ENCODE measurements at regions not wholly inside any gene's neighbourhood (a gene's known extent, or its start where the extent isn't known, plus 50 kb on each side); places are given as distances from the start of the nearest gene placed in this dataset.

DNA sequence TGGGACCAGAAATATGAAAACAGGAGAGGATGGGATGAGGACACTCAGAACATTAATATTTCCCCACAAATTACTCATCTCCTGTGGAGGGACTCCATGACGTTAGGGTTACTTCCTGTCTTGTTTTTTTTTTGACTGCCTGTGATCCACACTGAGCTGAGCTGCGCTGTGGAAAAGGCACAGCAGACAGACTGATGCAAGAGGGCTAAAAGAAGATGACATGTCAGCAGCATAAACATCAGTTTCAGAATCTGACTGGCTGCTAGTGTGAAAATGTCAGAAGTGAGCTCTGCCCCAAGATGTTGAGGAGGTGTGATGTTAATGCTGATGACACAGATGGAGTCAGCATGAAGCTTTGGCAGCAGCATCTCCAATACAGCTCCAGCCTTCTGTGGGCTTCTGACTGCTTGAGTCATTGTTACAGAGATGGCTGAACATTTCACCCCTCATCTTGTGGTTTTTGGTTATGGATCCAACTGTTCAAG, 286.8 kb downstream of the BLID start:
- Mint-ChIP-seq H3K9me3 (peaks cover 12 to 61% (median 37%) of the 10 kb centered on the region in 6 donors), H3K27me3 (ENCODE audit: low read depth in 3 of 3) (peaks cover 0 to 2% (median under 1%) of the 10 kb centered on the region in 3 donors), H3K4me1 (no peaks in the 10 kb centered on the region), H3K27ac (no peak overlapping the region), H3K4me3 (no peak overlapping the region), H3K36me3 (peaks cover 3 to 10% (median 5%) of the 10 kb centered on the region in 3 donors)
- DNase-seq = no peak

DNA sequence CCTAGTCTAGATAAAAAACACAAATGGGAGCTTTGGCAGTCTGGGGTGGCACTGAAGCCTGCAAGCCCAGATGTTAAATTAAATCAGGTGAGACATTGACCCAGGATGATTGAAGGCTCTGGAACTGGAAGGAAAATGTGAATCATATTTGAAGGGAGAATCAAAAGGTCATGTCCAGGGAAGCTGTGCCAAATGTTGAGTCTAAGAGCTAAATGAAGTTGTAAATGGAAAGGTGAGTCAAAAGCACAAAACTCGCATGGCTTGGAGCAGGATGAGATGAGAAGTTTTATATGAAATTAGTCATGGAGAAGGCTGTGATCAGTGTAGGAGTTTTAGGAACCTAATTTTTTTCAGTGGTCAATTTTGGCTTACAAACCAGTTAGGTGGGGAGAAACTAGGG, 301.1 kb downstream of the BLID start:
- Mint-ChIP-seq H3K36me3 (peaks cover 0 to 3% (median 0%) of the 10 kb centered on the region in 3 donors), H3K27me3 (ENCODE audit: low read depth in 3 of 3) (peaks cover 0 to 3% (median 0%) of the 10 kb centered on the region in 3 donors), H3K4me3 (no peak overlapping the region), H3K27ac (no peak overlapping the region), H3K9me3 (peaks cover 13 to 44% (median 23%) of the 10 kb centered on the region in 6 donors), H3K4me1 (no peaks in the 10 kb centered on the region)
- DNase-seq = no peak

DNA sequence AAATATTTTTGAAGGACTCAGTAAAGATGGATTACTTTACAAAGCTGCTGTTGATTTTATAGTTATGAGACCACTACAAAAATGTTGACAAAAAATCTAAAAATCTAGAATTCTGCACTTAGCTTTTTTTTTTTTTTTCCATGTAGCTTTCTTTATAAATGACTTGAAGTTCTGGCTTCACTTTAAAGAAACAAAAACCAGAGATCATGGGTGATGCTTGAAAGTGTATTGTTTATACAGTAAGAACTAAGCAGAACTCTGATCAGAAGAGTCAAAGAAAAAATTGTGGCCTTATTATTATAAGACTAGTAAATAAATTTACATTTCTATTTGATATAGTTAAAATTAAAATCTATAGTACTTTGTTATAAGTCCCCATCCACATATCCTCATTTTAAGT, 301.7 kb downstream of the BLID start:
- Mint-ChIP-seq H3K27ac (no peak overlapping the region), H3K4me3 (no peak overlapping the region), H3K4me1 (no peaks in the 10 kb centered on the region), H3K36me3 (peaks cover 0 to 3% (median 0%) of the 10 kb centered on the region in 3 donors), H3K27me3 (ENCODE audit: low read depth in 3 of 3) (peaks cover 0 to 4% (median 0%) of the 10 kb centered on the region in 3 donors), H3K9me3 (peaks cover 13 to 44% (median 21%) of the 10 kb centered on the region in 6 donors)
- DNase-seq = no peak

DNA sequence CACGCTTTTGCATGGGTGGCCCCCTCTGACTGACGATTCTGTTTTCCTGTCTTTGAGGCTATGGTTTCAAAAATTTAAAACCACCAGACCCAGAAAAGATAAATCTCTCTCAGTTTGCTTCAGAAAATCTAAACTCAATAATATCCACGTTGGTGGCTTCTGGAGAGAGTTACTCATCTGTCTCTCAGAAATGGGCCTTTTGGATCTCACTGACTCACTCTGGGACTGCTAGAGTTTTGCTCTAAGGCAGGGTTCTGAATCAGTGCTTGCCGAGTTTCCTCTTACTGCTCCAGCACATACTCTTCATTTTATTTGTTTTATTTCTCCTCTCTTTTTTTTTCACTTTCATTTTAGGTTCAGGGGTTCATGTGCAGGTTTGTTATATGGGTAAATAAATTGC, 305.7 kb downstream of the BLID start:
- Mint-ChIP-seq H3K4me1 (no peaks in the 10 kb centered on the region), H3K9me3 (peaks cover 13 to 25% (median 17%) of the 10 kb centered on the region in 6 donors), H3K36me3 (no peaks in the 10 kb centered on the region), H3K27ac (no peak overlapping the region), H3K4me3 (no peak overlapping the region), H3K27me3 (ENCODE audit: low read depth in 3 of 3) (peaks cover 0 to 4% (median 1%) of the 10 kb centered on the region in 3 donors)
- DNase-seq = no peak

DNA sequence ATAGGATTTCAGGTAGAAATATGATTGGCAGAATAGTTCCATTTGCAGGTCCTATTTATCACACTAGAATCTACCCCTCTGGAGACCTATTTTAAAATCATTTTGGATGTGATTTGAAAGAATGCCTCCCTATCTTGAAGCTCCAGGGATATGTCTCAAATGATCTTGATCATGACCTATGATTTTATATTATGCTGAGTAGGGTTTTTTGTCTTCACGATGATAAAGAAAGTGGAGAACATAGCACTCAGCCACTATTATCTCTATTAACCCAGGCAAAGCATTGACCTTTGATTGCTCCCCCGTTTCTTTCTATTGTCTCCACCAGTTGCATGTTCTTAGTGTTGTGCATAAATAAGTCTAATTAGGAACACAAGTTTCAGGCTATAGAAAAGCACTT, 307.9 kb downstream of the BLID start:
- DNase-seq = no peak
- H3K36me3 Mint-ChIP-seq = no peaks in the 10 kb centered on the region
- H3K4me1 Mint-ChIP-seq = no peaks in the 10 kb centered on the region
- peaks cover 0 to 4% (median 3%) of the 10 kb centered on the region in 3 donors for H3K27me3 Mint-ChIP-seq (ENCODE audit: low read depth in 3 of 3)
- H3K4me3 Mint-ChIP-seq = no peak overlapping the region
- H3K9me3 Mint-ChIP-seq = peaks cover 13 to 24% (median 17%) of the 10 kb centered on the region in 6 donors
- H3K27ac Mint-ChIP-seq = no peak overlapping the region

DNA sequence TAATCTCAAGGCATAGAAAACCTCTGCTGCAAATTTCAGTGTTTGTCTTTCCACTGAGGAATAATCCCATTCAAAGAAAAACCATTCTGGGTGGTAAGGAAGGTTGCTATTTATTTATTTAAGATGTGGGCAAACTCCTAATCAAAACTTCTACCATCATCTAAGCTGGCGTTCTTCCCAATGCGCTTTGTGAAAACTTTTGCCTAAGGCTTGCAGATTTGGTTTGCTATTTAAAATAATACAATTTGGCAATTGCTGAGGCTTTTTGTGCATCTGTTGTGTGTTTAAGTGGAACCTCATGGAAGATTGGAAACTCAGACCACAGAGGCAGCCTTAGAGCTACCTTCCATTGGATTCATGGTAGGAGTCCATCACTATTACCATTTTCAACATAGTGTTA, 309.0 kb downstream of the BLID start:
- Mint-ChIP-seq H3K4me1 (no peaks in the 10 kb centered on the region), H3K27ac (no peak overlapping the region), H3K4me3 (no peak overlapping the region), H3K9me3 (peaks cover 6 to 13% (median 8%) of the 10 kb centered on the region in 6 donors), H3K36me3 (no peaks in the 10 kb centered on the region), H3K27me3 (ENCODE audit: low read depth in 3 of 3) (peaks cover 2 to 4% (median 3%) of the 10 kb centered on the region in 3 donors)
- DNase-seq = no peak

DNA sequence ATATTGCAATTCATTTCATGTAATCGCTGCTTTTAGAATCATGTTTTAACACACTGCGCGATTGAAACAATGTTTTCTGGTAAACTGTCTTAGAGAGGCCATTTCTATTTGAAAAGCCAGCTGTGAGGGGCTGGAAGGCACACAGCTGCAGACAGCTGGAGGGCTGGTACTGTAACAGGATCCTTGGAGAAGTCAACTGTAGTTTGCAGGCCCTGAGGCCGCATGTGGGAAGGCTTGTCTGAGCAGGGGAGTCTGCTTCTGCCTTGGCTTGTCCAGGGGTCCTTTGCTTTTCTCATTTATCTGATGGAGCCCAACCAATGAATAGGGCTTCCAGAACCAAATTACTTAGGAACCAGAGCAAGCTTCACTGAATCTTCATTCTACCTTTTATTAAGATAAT, 313.5 kb downstream of the BLID start:
- Mint-ChIP-seq H3K27me3 (ENCODE audit: low read depth in 3 of 3) (peaks cover 0 to 5% (median 5%) of the 10 kb centered on the region in 3 donors), H3K36me3 (peaks cover 0 to 8% (median 6%) of the 10 kb centered on the region in 3 donors)

DNA sequence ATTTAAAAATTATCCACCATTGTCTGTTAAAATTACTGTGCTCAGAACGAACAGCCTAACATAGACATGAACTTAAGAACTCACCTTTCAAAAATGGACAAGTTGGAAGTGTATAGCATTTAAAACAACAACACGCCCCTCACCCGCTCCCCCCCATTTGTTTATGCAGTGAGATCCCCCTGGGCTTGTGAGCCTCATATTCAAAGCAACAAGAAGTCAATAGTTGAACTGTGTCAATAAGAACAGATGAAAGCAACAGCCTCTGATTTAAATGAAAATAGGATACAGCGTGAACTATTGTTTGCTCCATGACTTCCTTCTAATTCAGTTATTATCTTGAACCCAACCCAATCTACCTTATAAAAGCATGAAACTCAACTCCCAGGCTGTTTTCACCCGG, 314.2 kb downstream of the BLID start:
- Mint-ChIP-seq H3K27ac (no peak overlapping the region), H3K9me3 (peaks cover 0 to 13% (median 7%) of the 10 kb centered on the region in 6 donors), H3K36me3 (peaks cover 0 to 8% (median 6%) of the 10 kb centered on the region in 3 donors), H3K27me3 (ENCODE audit: low read depth in 3 of 3) (peaks cover 0 to 5% (median 5%) of the 10 kb centered on the region in 3 donors), H3K4me1 (no peaks in the 10 kb centered on the region), H3K4me3 (no peak overlapping the region)
- DNase-seq = no peak

More for the DNA sequence above, 313.5 kb downstream of the BLID start:
- H3K4me3 Mint-ChIP-seq = no peak overlapping the region
- H3K9me3 Mint-ChIP-seq = peaks cover 0 to 13% (median 7%) of the 10 kb centered on the region in 6 donors
- DNase-seq = no peak
- no peaks in the 10 kb centered on the region for H3K4me1 Mint-ChIP-seq
- H3K27ac Mint-ChIP-seq = no peak overlapping the region

DNA sequence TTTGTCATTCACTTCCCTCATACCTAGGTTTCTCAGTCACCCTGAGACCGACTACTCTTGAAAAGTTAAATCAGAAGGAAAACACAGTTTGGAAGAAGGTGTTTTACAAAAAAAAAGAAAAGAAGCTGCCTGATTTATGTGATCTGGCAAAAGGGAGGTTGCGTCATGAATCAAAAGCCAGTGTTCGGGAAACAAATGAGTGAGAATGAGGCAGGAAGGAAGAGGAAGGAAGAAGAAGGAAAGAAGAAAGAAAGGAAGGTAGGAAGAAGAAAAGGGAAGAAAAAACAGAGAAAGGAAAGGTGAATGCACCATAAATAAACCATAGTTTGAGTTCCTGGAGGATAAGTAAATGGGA, 314.6 kb downstream of the BLID start:
- Mint-ChIP-seq H3K27ac (no peak overlapping the region), H3K9me3 (peaks cover 0 to 13% (median 5%) of the 10 kb centered on the region in 6 donors), H3K4me3 (no peak overlapping the region), H3K4me1 (no peaks in the 10 kb centered on the region), H3K36me3 (peaks cover 0 to 8% (median 6%) of the 10 kb centered on the region in 3 donors), H3K27me3 (ENCODE audit: low read depth in 3 of 3) (peaks cover 0 to 5% (median 5%) of the 10 kb centered on the region in 3 donors)
- DNase-seq = no peak

DNA sequence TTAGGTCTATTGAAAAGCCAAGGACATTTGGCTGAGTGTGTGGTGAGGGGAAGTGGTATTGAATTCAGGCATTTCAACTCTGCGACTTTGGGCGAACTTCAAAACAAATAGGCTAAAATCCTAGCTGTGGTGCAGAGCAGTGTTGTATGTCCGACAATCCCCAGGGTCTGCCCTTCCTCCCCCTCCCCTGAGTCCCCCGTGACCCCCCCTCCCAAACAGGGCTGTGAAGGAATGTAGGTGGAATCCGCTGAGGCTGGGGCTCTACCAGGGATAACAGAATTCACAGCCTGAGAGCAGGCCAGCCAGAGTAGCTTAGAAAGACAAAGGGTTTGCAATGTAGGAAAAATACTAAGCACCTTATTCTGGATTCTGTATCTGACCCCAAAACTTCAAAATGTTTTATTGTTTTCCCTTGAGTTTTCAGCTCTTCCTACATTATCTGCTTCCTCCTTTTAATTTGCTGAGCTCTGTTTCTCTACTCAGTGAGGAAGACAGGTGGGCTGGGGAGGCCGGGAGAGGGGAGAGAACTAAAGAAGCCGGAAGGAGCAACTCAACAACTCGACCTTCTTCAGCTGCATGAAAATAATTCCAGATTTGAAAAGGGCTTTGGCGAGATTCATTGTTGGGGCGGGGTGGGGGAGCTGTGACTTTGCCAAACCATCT, 315.2 kb downstream of the BLID start:
- Mint-ChIP-seq H3K27ac (no peak overlapping the region), H3K36me3 (peaks cover 0 to 8% (median 6%) of the 10 kb centered on the region in 3 donors), H3K4me3 (no peak overlapping the region), H3K27me3 (ENCODE audit: low read depth in 3 of 3) (peaks cover 0 to 5% (median 5%) of the 10 kb centered on the region in 3 donors), H3K9me3 (peaks cover 0 to 13% (median 5%) of the 10 kb centered on the region in 6 donors), H3K4me1 (no peaks in the 10 kb centered on the region)
- no peak for DNase-seq

DNA sequence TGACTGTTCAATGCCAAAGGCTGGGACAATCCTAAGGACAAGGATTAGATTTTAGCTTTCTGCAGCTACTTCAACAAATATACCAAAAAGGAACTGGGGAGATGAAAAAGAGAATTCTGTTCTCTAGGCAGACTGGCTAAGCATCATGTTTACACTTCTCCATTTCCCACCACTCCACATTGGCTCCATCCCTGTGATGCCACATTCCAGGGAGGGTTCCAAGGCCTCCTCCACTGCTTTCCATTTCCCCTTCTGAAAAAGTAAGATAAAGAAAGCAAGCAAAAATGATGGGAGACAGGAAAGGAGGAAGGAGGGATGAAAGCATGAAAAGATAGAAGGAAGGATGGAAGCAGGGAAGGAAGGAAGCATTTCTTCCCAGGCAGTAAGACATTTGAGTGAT, 315.8 kb downstream of the BLID start:
- Mint-ChIP-seq H3K9me3 (peaks cover 0 to 13% (median 5%) of the 10 kb centered on the region in 6 donors), H3K27ac (no peak overlapping the region), H3K27me3 (ENCODE audit: low read depth in 3 of 3) (peaks cover 0 to 5% (median 4%) of the 10 kb centered on the region in 3 donors), H3K36me3 (peaks cover 0 to 8% (median 6%) of the 10 kb centered on the region in 3 donors), H3K4me3 (no peak overlapping the region), H3K4me1 (no peaks in the 10 kb centered on the region)
- DNase-seq = no peak

DNA sequence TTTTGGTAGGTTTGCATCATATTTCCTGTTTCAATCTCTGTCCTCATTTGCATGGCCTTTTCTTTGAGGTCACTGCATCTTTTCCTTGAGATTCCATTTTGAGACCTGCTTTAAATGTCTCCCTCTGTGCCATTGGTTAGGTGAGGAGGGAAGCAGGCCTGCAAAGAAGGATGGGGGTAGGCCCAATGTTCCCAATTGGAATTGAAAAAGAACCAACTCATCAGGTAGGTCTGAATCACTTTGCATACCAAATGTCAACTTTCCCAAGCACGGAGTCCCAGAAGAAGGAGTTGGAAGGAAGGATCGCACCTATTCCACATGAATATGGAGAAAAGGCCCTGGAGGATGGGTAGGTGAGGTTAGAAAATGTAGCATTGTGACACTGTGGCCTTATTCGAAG, 318.5 kb downstream of the BLID start:
- H3K9me3 Mint-ChIP-seq = peaks cover 0 to 13% (median 6%) of the 10 kb centered on the region in 6 donors
- DNase-seq = no peak
- peaks cover 0 to 3% (median 2%) of the 10 kb centered on the region in 3 donors for H3K27me3 Mint-ChIP-seq (ENCODE audit: low read depth in 3 of 3)
- H3K4me1 Mint-ChIP-seq = no peaks in the 10 kb centered on the region
- H3K27ac Mint-ChIP-seq = no peak overlapping the region
- no peak overlapping the region for H3K4me3 Mint-ChIP-seq
- H3K36me3 Mint-ChIP-seq = peaks cover 0 to 8% (median 6%) of the 10 kb centered on the region in 3 donors

DNA sequence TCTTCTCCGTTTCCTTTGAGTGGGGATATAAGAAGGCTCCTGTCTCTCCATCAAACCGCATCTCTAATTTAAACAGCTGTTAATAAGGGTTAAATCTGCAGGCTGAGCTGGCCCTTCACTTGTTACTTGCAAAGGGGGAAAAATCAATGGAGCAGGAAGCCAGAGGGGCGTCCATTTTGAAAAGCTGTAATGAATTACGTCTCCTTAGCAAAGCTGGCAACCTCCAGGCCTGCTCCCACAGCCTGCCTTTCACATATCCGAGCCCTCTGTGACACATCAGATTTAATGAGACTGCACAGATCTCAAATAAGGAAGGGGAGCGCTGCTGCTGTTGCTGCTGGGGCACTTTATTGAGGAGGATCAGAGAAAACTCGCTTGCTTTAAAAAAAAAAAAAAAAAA, 320.8 kb downstream of the BLID start:
- Mint-ChIP-seq H3K36me3 (peaks cover 0 to 4% (median 0%) of the 10 kb centered on the region in 3 donors), H3K4me3 (no peak overlapping the region), H3K27me3 (ENCODE audit: low read depth in 3 of 3) (peaks cover 0 to 4% (median 1%) of the 10 kb centered on the region in 3 donors), H3K27ac (no peak overlapping the region), H3K4me1 (no peaks in the 10 kb centered on the region), H3K9me3 (peaks cover 0 to 10% (median 3%) of the 10 kb centered on the region in 6 donors)
- DNase-seq = no peak

DNA sequence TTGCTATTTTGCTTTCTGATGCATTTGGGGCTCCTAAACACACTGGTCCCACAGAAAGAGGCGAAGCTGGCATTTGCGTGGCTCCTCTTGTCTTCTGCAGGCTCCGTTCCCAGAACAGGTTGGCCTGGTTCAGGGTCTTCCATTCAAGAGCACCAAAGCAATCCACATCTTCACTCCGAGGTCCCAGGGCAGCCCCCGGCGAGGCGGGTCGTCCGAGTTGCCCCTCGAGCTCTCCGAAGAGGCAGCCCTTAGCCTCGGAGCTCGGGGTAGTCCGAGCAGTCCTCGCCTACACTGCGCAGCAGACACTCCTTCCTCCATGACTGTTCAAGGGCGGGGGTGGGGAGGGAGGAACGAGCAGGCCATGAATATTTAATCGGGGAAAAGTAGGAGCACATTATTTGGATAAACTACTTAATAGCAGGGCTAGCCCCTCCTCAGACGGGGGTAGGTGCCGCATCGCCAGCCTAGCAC, 321.3 kb downstream of the BLID start:
- H3K4me1 Mint-ChIP-seq = no peaks in the 10 kb centered on the region
- peaks cover 0 to 5% (median 0%) of the 10 kb centered on the region in 3 donors for H3K36me3 Mint-ChIP-seq
- no peak for DNase-seq
- H3K27me3 Mint-ChIP-seq (ENCODE audit: low read depth in 3 of 3) = peaks cover 0 to 5% (median 1%) of the 10 kb centered on the region in 3 donors
- no peak overlapping the region for H3K4me3 Mint-ChIP-seq
- H3K9me3 Mint-ChIP-seq = peaks cover 0 to 6% (median 3%) of the 10 kb centered on the region in 6 donors
- no peak overlapping the region for H3K27ac Mint-ChIP-seq

Measured in immature natural killer cell (primary cell).